Lower lobe of right lung (tissue), 2 donors: ENCODE measurements at regions not wholly inside any gene's neighbourhood (a gene's known extent, or its start where the extent isn't known, plus 50 kb on each side); places are given as distances from the start of the nearest gene placed in this dataset.
A peak's percentile ranks its signal among the peaks of the same experiment; 100 is the strongest.

Experiments
- ATAC-seq, 2 donors: fragments of 200-7000 bp; cut with Tn5 transposase; one replicate each; pipeline ENCODE4 v1.9.1; 2020 to 2022; ENCODE audit warnings: mild to moderate bottlenecking in 2 of 2, moderate library complexity in 2 of 2
- DNase-seq: peaks from one replicate; pipeline ENCODE4 v3.0.0-alpha.2; 2020
- H3K27ac ChIP-seq: fragments of 200-600 bp; one replicate; pipeline ENCODE4 v1.8.0; 2022
- H3K27me3 ChIP-seq: fragments of 200-600 bp; one replicate; pipeline ENCODE4 v1.8.0; 2022; ENCODE audit warnings: low read depth
- H3K36me3 ChIP-seq: fragments of 200-600 bp; one replicate; pipeline ENCODE4 v1.8.0; 2022; ENCODE audit warnings: mild to moderate bottlenecking
- H3K4me1 ChIP-seq: fragments of 200-600 bp; one replicate; pipeline ENCODE4 v1.8.0; 2022
- H3K4me3 ChIP-seq: fragments of 200-600 bp; one replicate; pipeline ENCODE4 v1.8.0; 2022; ENCODE audit warnings: mild to moderate bottlenecking
- H3K9me3 ChIP-seq: fragments of 200-600 bp; one replicate; pipeline ENCODE4 v1.8.0; 2022
- CTCF ChIP-seq: fragments of 200-600 bp; IDR thresholded peaks from one replicate; pipeline ENCODE4 v1.8.0; 2022; ENCODE audit warnings: antibody characterized with exemption, mild to moderate bottlenecking
- intact Hi-C: fragments of 100-400 bp; cut with DNase I; formaldehyde crosslinking; loops from one replicate; pipeline ENCODE4 v1.11.0; 2022
- donor health status: DM: no; HTN: yes; CAD: no; lungs with severe emphysema.

- Histone ChIP-seq H3K27ac (no peak overlapping the region), H3K27me3 (no peaks in the 10 kb centered on the region), H3K36me3 (peaks cover 9% of the 10 kb centered on the region), H3K9me3 (no peaks in the 10 kb centered on the region), H3K4me3 (no peak overlapping the region), H3K4me1 (peaks cover 92% of the 10 kb centered on the region)
- ATAC-seq (no peak), DNase-seq (no peak)
- intact Hi-C loops, result no loop called here
- TF ChIP-seq CTCF, result no peak
Observed at GRCh38 chr9:127553793-127554192, 58.3 kb upstream of the STXBP1 start.

- intact Hi-C loops, result no loop called here
- Histone ChIP-seq H3K4me3 (peak overlapping the region; percentile 3), H3K27me3 (no peaks in the 10 kb centered on the region), H3K4me1 (peaks cover 93% of the 10 kb centered on the region), H3K9me3 (no peaks in the 10 kb centered on the region), H3K27ac (peak overlapping the region; percentile 83), H3K36me3 (peaks cover 15% of the 10 kb centered on the region)
- TF ChIP-seq CTCF, result no peak
- DNase-seq (no peak), ATAC-seq (peak in 1 of 2 donors; percentile 5)
Observed at GRCh38 chr9:127554966-127555839, 56.9 kb upstream of the STXBP1 start.

- Histone ChIP-seq H3K27me3 (no peaks in the 10 kb centered on the region), H3K27ac (peak overlapping the region; percentile 83), H3K9me3 (no peaks in the 10 kb centered on the region), H3K4me3 (peak overlapping the region; percentile 3), H3K4me1 (peaks cover 93% of the 10 kb centered on the region), H3K36me3 (peaks cover 24% of the 10 kb centered on the region)
- intact Hi-C loops, result no loop called here
- no peak for TF ChIP-seq CTCF
- DNase-seq (peak; percentile 82), ATAC-seq (peak; percentile 87 to 89)
Observed at GRCh38 chr9:127555840-127556820, 55.9 kb upstream of the STXBP1 start.

- Histone ChIP-seq H3K4me3 (no peak overlapping the region), H3K9me3 (no peaks in the 10 kb centered on the region), H3K27me3 (no peaks in the 10 kb centered on the region), H3K27ac (peak overlapping the region; percentile 83), H3K36me3 (peaks cover 25% of the 10 kb centered on the region), H3K4me1 (peaks cover 93% of the 10 kb centered on the region)
- intact Hi-C loops, result no loop called here
- ATAC-seq, result no peak
- TF ChIP-seq CTCF, result no peak
- peak; percentile 37 for DNase-seq
Observed at GRCh38 chr9:127556871-127557270, 55.2 kb upstream of the STXBP1 start.

- Histone ChIP-seq H3K9me3 (no peaks in the 10 kb centered on the region), H3K4me1 (peaks cover 93% of the 10 kb centered on the region), H3K36me3 (peaks cover 25% of the 10 kb centered on the region), H3K4me3 (no peak overlapping the region), H3K27me3 (no peaks in the 10 kb centered on the region), H3K27ac (peak overlapping the region; percentile 83)
- DNase-seq (peak; percentile 46), ATAC-seq (no peak)
- intact Hi-C loops, result no loop called here
- TF ChIP-seq CTCF, result no peak
Observed at GRCh38 chr9:127557466-127557869, 54.6 kb upstream of the STXBP1 start.
